ENCODE measurements at regions not wholly inside any gene's neighbourhood (a gene's known extent, or its start where the extent isn't known, plus 50 kb on each side); places are given as distances from the start of the nearest gene placed in this dataset.
"Not testable (repeated sequence)": the region's sequence is repeated elsewhere in the genome, so short reads cannot be mapped to it uniquely, and the experiment has no call there.

DNA sequence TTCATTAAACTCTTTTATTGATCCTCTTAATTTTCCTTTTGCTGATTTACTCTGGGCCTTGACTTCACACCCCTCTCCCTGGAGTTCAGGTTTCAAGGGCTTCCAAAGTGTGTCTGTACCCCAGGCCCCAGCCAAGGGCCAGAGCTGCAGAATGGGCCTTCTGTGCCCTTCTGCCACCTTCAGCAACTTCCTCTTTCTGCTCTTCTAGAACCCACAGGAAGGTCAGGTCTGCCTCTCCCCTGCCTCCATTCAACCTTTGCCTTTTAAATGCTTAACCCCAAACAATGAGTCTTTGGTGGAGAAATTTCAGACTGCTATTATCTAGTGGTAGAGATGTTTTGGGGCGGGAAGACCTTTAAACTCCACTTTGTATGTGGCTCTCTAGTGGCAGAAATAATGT, 63.1 kb downstream of the TSN start:
- in situ Hi-C loops (cut with HindIII; ENCODE audit: low sequenced_read_pairs), result no loop called here

GRCh38 chr2:121819846-121820245, 64.4 kb downstream of the TSN start:
- in situ Hi-C loops (cut with HindIII; ENCODE audit: low sequenced_read_pairs), result no loop called here

DNA sequence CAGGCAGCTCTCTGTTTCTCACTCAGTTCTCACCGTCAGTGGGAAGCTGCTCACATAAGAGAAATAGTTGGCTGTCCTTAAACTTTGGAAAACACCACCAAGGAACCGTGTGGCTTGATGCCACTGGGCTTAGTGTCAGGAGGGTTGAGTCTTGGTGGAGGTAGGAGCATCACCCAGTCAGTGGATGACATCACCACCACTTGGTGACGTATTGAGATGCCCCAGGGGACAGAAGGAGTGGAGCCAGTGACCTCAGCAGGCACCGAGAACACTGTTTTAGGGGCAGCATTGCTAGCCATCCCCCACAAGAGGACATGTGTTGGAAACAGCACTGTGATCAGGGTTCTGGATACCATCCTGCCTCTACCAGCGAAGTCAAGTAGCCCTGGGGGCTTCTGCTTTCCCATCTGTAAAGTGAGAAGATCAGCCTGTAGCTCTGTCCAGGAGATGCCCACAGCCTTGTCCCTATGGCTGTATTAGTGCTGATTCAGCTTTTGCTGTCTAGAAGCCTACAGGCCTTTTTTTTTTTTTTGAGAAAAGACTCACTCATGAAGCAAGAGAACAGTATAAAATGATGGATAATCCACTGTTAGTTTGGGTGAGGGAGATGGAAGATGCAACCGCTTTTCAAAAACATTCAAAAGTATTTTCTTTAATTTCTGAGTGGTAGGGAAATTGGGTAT, 66.2 kb downstream of the TSN start:
- in situ Hi-C loops (cut with HindIII; ENCODE audit: low sequenced_read_pairs), result no loop called here

- in situ Hi-C loops (cut with HindIII; ENCODE audit: low sequenced_read_pairs), result no loop called here
These were observed 68.8 kb downstream of the TSN start for GRCh38 chr2:121824264-121824663.

DNA sequence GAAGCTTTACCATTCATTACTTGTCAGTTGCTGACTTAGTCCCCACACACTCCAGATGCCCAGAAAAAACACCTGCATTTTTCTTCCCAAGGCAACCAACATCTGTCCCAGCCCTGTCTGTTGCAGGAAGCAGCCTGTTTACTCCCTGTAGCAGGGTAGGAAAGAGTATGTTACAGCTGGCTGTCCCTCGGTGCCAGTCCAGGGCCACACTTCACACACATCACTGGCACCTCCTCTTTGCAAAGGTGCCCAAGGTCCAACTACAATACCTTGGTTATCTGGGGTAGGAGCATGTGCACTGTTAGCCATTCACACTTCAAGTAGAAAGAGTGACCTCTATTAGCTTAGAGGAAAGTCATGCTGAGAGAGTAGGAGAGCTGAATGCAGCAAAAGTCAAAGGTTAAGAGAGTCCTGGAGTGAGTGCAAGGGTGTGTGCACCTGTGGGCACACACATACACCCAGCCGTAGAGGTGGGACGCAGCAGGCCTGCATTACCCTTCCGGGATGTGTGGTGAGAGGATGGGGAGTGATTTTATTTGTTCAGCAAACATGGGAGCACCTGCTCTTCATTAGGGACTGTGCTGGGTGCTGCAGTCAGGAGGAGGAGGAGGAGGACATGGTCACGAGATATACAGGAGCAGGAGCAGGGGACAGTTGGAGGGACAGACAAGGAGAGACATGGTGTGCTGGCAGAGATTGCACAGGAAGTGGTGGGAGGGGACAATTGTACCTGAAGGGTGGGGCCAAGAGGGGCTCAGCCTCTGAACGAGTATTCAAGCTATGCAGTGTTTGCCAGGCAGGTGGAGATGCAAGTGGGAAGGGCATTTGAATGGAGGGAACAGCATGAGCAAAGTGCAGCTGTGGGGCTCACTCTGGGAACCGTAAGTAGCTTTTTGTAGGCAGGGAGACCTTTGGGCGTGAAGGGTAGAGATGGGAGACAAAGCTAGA, 69.8 kb downstream of the TSN start:
- in situ Hi-C loops (cut with HindIII; ENCODE audit: low sequenced_read_pairs), result no loop called here

DNA sequence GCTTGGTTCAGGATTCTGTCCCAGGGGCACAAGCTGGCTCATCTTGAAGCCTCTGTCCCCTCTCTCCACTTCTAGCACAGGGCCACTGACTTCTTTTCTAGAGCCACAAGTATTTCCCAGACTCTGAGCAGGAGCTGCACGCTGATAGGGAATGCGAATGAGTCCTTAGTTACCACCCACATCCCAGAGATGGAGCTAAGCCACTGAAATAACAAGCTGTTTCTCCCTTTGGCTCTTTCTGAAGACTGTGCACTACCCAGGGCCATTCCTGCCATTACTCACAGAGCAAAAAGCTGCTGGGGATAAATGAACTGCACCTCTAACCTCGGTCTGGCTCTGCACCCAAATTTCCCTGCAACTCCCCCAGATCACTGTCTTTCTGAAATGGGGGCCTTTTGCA, 70.6 kb downstream of the TSN start:
- in situ Hi-C loops (cut with HindIII; ENCODE audit: low sequenced_read_pairs), result no loop called here

GRCh38 chr2:121828281-121828731, 72.9 kb downstream of the TSN start:
- in situ Hi-C loops (cut with HindIII; ENCODE audit: low sequenced_read_pairs), result no loop called here

DNA sequence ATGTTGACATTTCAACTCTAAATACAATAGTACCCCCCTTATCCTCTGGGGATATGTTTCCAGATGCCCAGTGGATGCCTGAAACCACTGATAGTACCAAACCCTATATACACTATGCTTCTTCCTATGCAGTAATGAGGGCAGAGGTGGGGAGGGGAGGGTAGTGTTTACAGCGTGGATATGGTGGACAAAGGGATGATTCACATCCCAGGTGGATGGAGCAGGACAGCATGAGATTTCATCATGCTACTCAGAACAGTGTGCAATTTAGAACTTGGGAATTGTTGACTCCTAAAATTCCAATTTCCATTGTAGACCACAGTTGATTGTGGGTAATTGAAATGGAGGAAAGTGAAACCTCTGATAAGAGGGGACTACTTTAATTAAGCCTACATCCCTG, 75.4 kb downstream of the TSN start:
- in situ Hi-C loops (cut with HindIII; ENCODE audit: low sequenced_read_pairs), result no loop called here

- in situ Hi-C loops (cut with HindIII; ENCODE audit: low sequenced_read_pairs), result no loop called here
These were observed 76.4 kb downstream of the TSN start for GRCh38 chr2:121831841-121832240.

GRCh38 chr2:121832412-121833357, 77.2 kb downstream of the TSN start:
- in situ Hi-C loops (cut with HindIII; ENCODE audit: low sequenced_read_pairs), result no loop called here

GRCh38 chr2:121833358-121833723, 77.9 kb downstream of the TSN start:
- in situ Hi-C loops (cut with HindIII; ENCODE audit: low sequenced_read_pairs), result no loop called here

DNA sequence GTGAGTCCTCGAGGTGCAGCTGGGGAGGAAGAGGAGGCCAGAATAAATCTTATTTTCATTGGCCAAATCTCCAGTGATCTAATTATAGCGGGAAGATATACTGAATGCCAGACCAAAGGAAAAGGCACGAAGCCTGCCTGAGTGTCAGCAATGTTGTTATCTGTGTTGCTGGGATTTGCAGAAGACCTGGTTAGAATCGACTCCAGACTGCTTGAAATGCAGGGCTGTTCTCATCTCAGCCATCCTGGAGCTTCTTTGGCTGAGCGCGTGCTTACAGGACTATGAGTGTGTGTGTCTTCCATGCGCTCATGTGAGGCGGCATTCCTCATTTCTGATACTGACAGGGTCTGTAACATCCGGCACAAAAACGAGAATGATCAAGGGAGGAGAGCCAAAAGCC, 81.2 kb downstream of the TSN start:
- in situ Hi-C loops (cut with HindIII; ENCODE audit: low sequenced_read_pairs), result no loop called here

DNA sequence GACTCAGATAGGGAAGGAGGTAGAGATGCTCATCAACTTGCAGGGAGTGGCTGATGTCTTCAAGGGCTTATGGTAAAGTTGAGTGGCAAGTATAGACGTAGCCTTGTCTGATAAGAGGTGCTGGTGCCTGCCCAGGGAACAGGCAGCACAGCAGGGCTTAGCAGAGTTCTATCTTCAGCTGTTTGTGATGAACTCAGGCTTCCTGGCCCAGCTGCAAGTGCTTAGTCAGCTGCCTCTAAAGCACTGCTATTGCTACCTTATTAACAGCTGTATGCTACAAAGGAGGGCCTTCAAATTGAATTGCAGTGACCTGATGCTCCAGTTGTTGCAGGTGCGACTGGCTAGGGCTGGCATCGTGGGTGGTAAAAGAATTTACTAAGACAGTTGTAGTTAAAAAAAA, 82.1 kb downstream of the TSN start:
- in situ Hi-C loops (cut with HindIII; ENCODE audit: low sequenced_read_pairs), result no loop called here

DNA sequence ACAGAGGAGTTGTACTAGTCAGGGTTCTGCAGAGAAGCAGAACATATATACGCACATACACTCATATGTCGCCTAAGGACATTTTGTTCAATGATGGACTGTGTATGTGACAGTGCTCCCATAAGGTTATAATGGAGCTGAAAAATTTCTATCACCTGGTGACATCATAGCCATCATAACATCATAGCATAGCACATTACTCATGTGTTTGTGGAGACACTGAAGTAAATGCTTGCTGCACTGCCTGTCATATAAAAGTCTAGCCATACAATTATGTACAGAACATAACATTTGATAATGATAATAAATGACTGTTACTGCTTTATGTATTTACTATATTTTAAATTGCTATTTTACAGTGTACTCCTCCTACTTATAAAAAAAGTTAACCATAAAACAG, 83.1 kb downstream of the TSN start:
- in situ Hi-C loops (cut with HindIII; ENCODE audit: low sequenced_read_pairs), result no loop called here

- in situ Hi-C loops (cut with HindIII; ENCODE audit: low sequenced_read_pairs), result no loop called here
These were observed 84.1 kb downstream of the TSN start for GRCh38 chr2:121839584-121839983.

DNA sequence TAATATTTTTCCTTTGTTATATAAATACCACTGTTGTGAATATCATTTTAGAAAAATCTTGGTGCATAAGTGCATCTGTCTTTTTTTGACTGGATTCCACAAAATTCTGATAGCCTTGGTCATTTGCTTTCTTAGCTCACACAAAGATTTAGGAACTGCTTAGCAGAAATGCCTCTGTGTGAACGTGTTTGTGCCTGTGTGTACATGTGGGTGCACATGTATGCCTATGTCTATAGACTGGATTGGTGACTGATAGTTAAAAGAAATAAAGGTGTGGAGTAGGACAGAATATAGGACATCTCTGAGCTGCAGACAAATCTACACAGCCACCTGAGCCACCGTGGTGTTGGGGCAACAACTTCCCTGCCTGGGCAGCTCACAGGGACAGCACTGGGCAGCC, 93.8 kb downstream of the TSN start:
- in situ Hi-C loops (cut with HindIII; ENCODE audit: low sequenced_read_pairs), result no loop called here

GRCh38 chr2:121853149-121853548, 97.7 kb downstream of the TSN start:
- in situ Hi-C loops (cut with HindIII; ENCODE audit: low sequenced_read_pairs), result not testable (repeated sequence)

DNA sequence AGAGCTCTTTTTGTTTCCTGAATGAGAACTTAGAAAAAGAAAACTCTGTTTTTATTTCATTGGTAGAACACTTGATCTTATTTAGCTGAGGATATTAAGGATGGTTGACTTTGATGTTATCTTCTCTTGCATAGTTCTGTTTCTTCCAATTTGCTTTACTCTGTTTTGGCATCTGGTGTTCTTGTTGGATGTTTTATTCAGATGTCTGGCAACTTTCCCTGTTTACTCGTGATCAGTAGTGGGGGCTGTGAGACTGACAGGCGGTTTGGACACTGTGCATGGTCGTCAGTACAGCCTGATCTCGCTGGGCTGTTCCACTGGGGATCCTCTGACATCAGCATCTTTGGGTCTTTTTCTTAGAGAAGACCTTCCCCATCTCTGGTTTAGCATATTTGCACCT, 100.1 kb downstream of the TSN start:
- in situ Hi-C loops (cut with HindIII; ENCODE audit: low sequenced_read_pairs), result no loop called here

DNA sequence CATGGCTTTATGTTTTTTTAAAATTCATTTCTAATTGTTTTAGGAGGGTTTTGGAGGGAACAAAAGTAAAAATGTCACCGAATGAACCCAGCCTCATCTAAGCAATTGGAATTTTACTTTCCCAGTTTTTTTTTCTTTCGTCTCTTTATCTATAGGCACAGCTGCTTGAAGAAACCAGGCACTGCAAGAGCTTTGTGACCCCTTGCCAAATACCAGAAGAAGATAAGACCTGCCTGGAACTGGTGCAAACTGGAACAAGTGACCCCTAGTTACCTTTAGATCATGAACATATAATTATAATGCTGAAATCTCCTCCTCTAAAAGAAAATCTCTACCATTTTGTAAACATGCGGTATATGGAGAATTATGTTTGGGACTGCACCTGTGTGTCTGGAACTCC, 100.9 kb downstream of the TSN start:
- in situ Hi-C loops (cut with HindIII; ENCODE audit: low sequenced_read_pairs), result no loop called here

DNA sequence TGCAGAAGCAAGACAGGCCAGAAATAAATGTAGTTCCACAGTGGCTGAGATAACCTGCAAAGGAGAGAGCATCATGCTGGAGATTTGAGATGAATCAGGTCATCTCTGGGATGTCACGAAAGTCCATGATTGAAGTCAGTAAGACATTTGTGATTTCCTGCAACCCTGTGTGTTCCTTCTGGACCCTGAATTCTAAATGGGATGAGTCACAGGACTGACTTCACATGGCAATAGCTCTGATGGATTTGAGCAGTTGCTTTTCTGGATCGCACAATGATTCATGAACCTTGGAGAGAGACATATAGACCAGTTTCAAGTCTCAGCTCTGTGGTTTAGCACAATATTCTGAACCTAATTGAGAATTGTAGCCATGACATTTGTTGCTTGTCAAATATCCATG, 102.9 kb downstream of the TSN start:
- in situ Hi-C loops (cut with HindIII; ENCODE audit: low sequenced_read_pairs), result no loop called here

GRCh38 chr2:121858847-121859246, 103.4 kb downstream of the TSN start:
- in situ Hi-C loops (cut with HindIII; ENCODE audit: low sequenced_read_pairs), result no loop called here

All from endothelial cell of hepatic sinusoid (primary cell).